Vagina (tissue), 2 donors: ENCODE measurements at regions not wholly inside any gene's neighbourhood (a gene's known extent, or its start where the extent isn't known, plus 50 kb on each side); places are given as distances from the start of the nearest gene placed in this dataset.

Experiments
- DNase-seq, 2 donors: peaks; one replicate each; pipeline ENCODE4 v3.0.0-alpha.2; 2017; ENCODE audit errors: extremely low spot score in 2 of 2
- H3K27ac ChIP-seq: fragments of 200-600 bp; sonication (generic); one replicate; pipeline ENCODE4 v1.5.1; 2019
- H3K27me3 ChIP-seq: fragments of 200-600 bp; sonication (generic); one replicate; pipeline ENCODE4 v1.5.1; 2019
- H3K36me3 ChIP-seq, 2 donors: fragments of 200-600 bp; sonication (generic); one replicate each; pipeline ENCODE4 v1.5.1; 2017 to 2019
- H3K4me1 ChIP-seq: fragments of 200-600 bp; sonication (generic); one replicate; pipeline ENCODE4 v1.5.1; 2019
- H3K4me3 ChIP-seq, 2 donors: fragments of 200-600 bp; sonication (generic); 1 replicate in 1 of 2; 2 replicates in 1 of 2; pipeline ENCODE4 v1.5.1; 2016 to 2019
- H3K9me3 ChIP-seq: fragments of 200-600 bp; sonication (generic); one replicate; pipeline ENCODE4 v1.5.1; 2019
- CTCF ChIP-seq, 3 experiments: fragments of 450-650 bp in 2 of 3; fragments of 200-600 bp in 1 of 3; sonication (generic) in 1 of 3; IDR thresholded peaks; one replicate each; pipeline ENCODE4 v1.5.1; 2017 to 2019; ENCODE audit warnings: antibody characterized with exemption in 3 of 3, mild to moderate bottlenecking in 2 of 3, moderate library complexity in 2 of 3
- POLR2A ChIP-seq, 2 donors: fragments of 450-650 bp; IDR thresholded peaks; one replicate each; pipeline ENCODE4 v1.6.1; 2017; ENCODE audit warnings: antibody characterized with exemption in 2 of 2, mild to moderate bottlenecking in 2 of 2, moderate library complexity in 2 of 2
- POLR2AphosphoS5 ChIP-seq, 2 donors: sonication (generic); formaldehyde crosslinking; IDR thresholded peaks; one replicate each; pipeline ENCODE4 v1.9.0; 2017; ENCODE audit warnings: antibody characterized with exemption in 2 of 2, mild to moderate bottlenecking in 2 of 2, low read depth in 1 of 2; ENCODE audit not compliant: insufficient read depth in 1 of 2
- intact Hi-C: fragments of 100-400 bp; cut with DNase I; formaldehyde crosslinking; loops from one replicate; pipeline ENCODE4 v1.15.1; 2023

GRCh38 chr2:65885266-65885665, 452.9 kb upstream of the SPRED2 start:
- Histone ChIP-seq H3K27ac (no peak overlapping the region), H3K4me1 (no peaks in the 10 kb centered on the region), H3K36me3 (no peaks in the 10 kb centered on the region), H3K9me3 (no peaks in the 10 kb centered on the region), H3K27me3 (no peaks in the 10 kb centered on the region), H3K4me3 (no peak overlapping the region)
- TF ChIP-seq POLR2AphosphoS5 (IDR thresholded peaks at IDR 0.05; ENCODE audit: insufficient read depth in 1 of 2, low read depth in 1 of 2) (no peak), POLR2A (IDR thresholded peaks at IDR 0.05) (no peak), CTCF (IDR thresholded peaks at IDR 0.05) (no peak)
- intact Hi-C loops, result no loop called here
- no peak for DNase-seq

- no peak overlapping the region for H3K4me3 ChIP-seq
- intact Hi-C loops, result no loop called here
- TF ChIP-seq POLR2AphosphoS5 (IDR thresholded peaks at IDR 0.05; ENCODE audit: insufficient read depth in 1 of 2, low read depth in 1 of 2) (no peak), POLR2A (IDR thresholded peaks at IDR 0.05) (no peak), CTCF (IDR thresholded peaks at IDR 0.05) (no peak)
- no peaks in the 10 kb centered on the region for H3K9me3 ChIP-seq
- H3K4me1 ChIP-seq, result peaks cover 13% of the 10 kb centered on the region
- H3K36me3 ChIP-seq, result no peaks in the 10 kb centered on the region
- DNase-seq, result no peak
- no peak overlapping the region for H3K27ac ChIP-seq
- H3K27me3 ChIP-seq, result no peaks in the 10 kb centered on the region
Measured at GRCh38 chr2:65881592-65881991, 449.2 kb upstream of the SPRED2 start.

- DNase-seq, result no peak
- H3K9me3 ChIP-seq, result no peaks in the 10 kb centered on the region
- H3K4me1 ChIP-seq, result peaks cover 17% of the 10 kb centered on the region
- TF ChIP-seq CTCF (IDR thresholded peaks at IDR 0.05) (no peak), POLR2AphosphoS5 (IDR thresholded peaks at IDR 0.05; ENCODE audit: insufficient read depth in 1 of 2, low read depth in 1 of 2) (no peak), POLR2A (IDR thresholded peaks at IDR 0.05) (no peak)
- no peak overlapping the region for H3K27ac ChIP-seq
- no peak overlapping the region for H3K4me3 ChIP-seq
- H3K27me3 ChIP-seq, result no peaks in the 10 kb centered on the region
- intact Hi-C loops, result no loop called here
- H3K36me3 ChIP-seq, result no peaks in the 10 kb centered on the region
Measured at GRCh38 chr2:65880436-65880835, 448.0 kb upstream of the SPRED2 start.

GRCh38 chr2:65878011-65878340, 445.6 kb upstream of the SPRED2 start:
- DNase-seq, result no peak
- no peaks in the 10 kb centered on the region for H3K9me3 ChIP-seq
- no peak overlapping the region for H3K4me3 ChIP-seq
- H3K36me3 ChIP-seq, result no peaks in the 10 kb centered on the region
- intact Hi-C loops, result no loop called here
- TF ChIP-seq POLR2AphosphoS5 (IDR thresholded peaks at IDR 0.05; ENCODE audit: insufficient read depth in 1 of 2, low read depth in 1 of 2) (no peak), CTCF (IDR thresholded peaks at IDR 0.05) (no peak), POLR2A (IDR thresholded peaks at IDR 0.05) (no peak)
- H3K27ac ChIP-seq, result no peak overlapping the region
- H3K27me3 ChIP-seq, result no peaks in the 10 kb centered on the region
- peaks cover 17% of the 10 kb centered on the region for H3K4me1 ChIP-seq

- no peak for TF ChIP-seq POLR2A (IDR thresholded peaks at IDR 0.05)
- no peak for TF ChIP-seq CTCF (IDR thresholded peaks at IDR 0.05)
- intact Hi-C loops, result no loop called here
Measured at GRCh38 chr2:65877331-65878010, 445.1 kb upstream of the SPRED2 start.

More at GRCh38 chr2:65877331-65878010, 445.1 kb upstream of the SPRED2 start:
- H3K27me3 ChIP-seq, result no peaks in the 10 kb centered on the region
- no peak overlapping the region for H3K4me3 ChIP-seq
- no peaks in the 10 kb centered on the region for H3K9me3 ChIP-seq
- H3K27ac ChIP-seq, result no peak overlapping the region
- no peak for DNase-seq
- H3K4me1 ChIP-seq, result peaks cover 17% of the 10 kb centered on the region
- H3K36me3 ChIP-seq, result no peaks in the 10 kb centered on the region
